Naive B cell (primary cell): ENCODE measurements at regions not wholly inside any gene's neighbourhood (a gene's known extent, or its start where the extent isn't known, plus 50 kb on each side); places are given as distances from the start of the nearest gene placed in this dataset.

Experiments used
- ATAC-seq, 2 donors: fragments of 150-1000 bp; cut with Tn5 transposase; 2 replicates each; pipeline ENCODE4 v1.10.0; 2021; ENCODE audit warnings: low read depth in 2 of 2, mild to moderate bottlenecking in 2 of 2, moderate library complexity in 2 of 2
- DNase-seq: peaks from one replicate; pipeline ENCODE4 v3.0.0; 2022
- H3K27ac Mint-ChIP-seq, 6 donors: one replicate each; pipeline ENCODE4 v1.8.0; 2020 to 2022; ENCODE audit warnings: mild to moderate bottlenecking in 6 of 6, mixed read lengths in 6 of 6, moderate library complexity in 5 of 6, inconsistent platforms in 2 of 6
- H3K27me3 Mint-ChIP-seq, 3 donors: one replicate each; pipeline ENCODE4 v1.8.0; 2021 to 2022; ENCODE audit warnings: mixed read lengths in 3 of 3, mild to moderate bottlenecking in 1 of 3
- H3K36me3 Mint-ChIP-seq, 2 donors: one replicate each; pipeline ENCODE4 v1.8.0; 2020 to 2022; ENCODE audit warnings: mixed read lengths in 2 of 2, inconsistent platforms in 1 of 2, mild to moderate bottlenecking in 1 of 2
- H3K4me1 Mint-ChIP-seq, 3 donors: one replicate each; pipeline ENCODE4 v1.8.0; 2020 to 2022; ENCODE audit warnings: mixed read lengths in 3 of 3, inconsistent platforms in 1 of 3, mild to moderate bottlenecking in 1 of 3, moderate library complexity in 1 of 3
- H3K4me3 Mint-ChIP-seq, 8 donors: one replicate each; pipeline ENCODE4 v1.8.0; 2020 to 2022; ENCODE audit warnings: mild to moderate bottlenecking in 8 of 8, mixed read lengths in 8 of 8, moderate library complexity in 8 of 8, inconsistent platforms in 2 of 8
- H3K9me3 Mint-ChIP-seq, 7 donors: one replicate each; pipeline ENCODE4 v1.8.0; 2020 to 2022; ENCODE audit warnings: mixed read lengths in 7 of 7, mild to moderate bottlenecking in 5 of 7, inconsistent platforms in 2 of 7, moderate library complexity in 1 of 7

GRCh38 chr5:135660826-135661575 lies 82.2 kb upstream of the CXCL14 start:
- Mint-ChIP-seq H3K9me3 (peaks cover 8 to 23% (median 16%) of the 10 kb centered on the region in 7 donors), H3K4me3 (no peak overlapping the region)
- no peak for ATAC-seq

GRCh38 chr5:135657536-135658305 lies 78.9 kb upstream of the CXCL14 start:
- Mint-ChIP-seq H3K27me3 (peaks cover 3 to 9% (median 6%) of the 10 kb centered on the region in 3 donors), H3K27ac (no peak overlapping the region), H3K9me3 (peaks cover 8 to 25% (median 16%) of the 10 kb centered on the region in 7 donors), H3K36me3 (peaks cover 0 to 7% of the 10 kb centered on the region in 2 donors), H3K4me1 (no peaks in the 10 kb centered on the region), H3K4me3 (no peak overlapping the region)
- no peak for ATAC-seq
- DNase-seq, result no peak

More at GRCh38 chr5:135660826-135661575, 82.2 kb upstream of the CXCL14 start:
- no peak for DNase-seq
- H3K27me3 Mint-ChIP-seq, result peaks cover 5 to 9% (median 6%) of the 10 kb centered on the region in 3 donors
- peaks cover 0 to 7% of the 10 kb centered on the region in 2 donors for H3K36me3 Mint-ChIP-seq
- H3K4me1 Mint-ChIP-seq, result no peaks in the 10 kb centered on the region
- no peak overlapping the region for H3K27ac Mint-ChIP-seq

- H3K9me3 Mint-ChIP-seq, result peaks cover 8 to 25% (median 16%) of the 10 kb centered on the region in 7 donors
- no peak overlapping the region for H3K4me3 Mint-ChIP-seq
- DNase-seq (no peak), ATAC-seq (no peak)
- no peaks in the 10 kb centered on the region for H3K4me1 Mint-ChIP-seq
- H3K27ac Mint-ChIP-seq, result no peak overlapping the region
- peaks cover 0 to 5% (median 5%) of the 10 kb centered on the region in 3 donors for H3K27me3 Mint-ChIP-seq
- peaks cover 0 to 7% of the 10 kb centered on the region in 2 donors for H3K36me3 Mint-ChIP-seq
Observed at GRCh38 chr5:135655468-135655815, 76.7 kb upstream of the CXCL14 start.

- no peak overlapping the region for H3K4me3 Mint-ChIP-seq
- peaks cover 0 to 7% of the 10 kb centered on the region in 2 donors for H3K36me3 Mint-ChIP-seq
- no peak overlapping the region for H3K27ac Mint-ChIP-seq
- H3K27me3 Mint-ChIP-seq, result peaks cover 0 to 5% (median 5%) of the 10 kb centered on the region in 3 donors
- H3K9me3 Mint-ChIP-seq, result peaks cover 5 to 20% (median 13%) of the 10 kb centered on the region in 7 donors
- ATAC-seq, result no peak
- no peak for DNase-seq
- no peaks in the 10 kb centered on the region for H3K4me1 Mint-ChIP-seq
Observed at GRCh38 chr5:135654761-135655467, 76.1 kb upstream of the CXCL14 start.

GRCh38 chr5:135651156-135651555 lies 72.4 kb upstream of the CXCL14 start:
- no peaks in the 10 kb centered on the region for H3K36me3 Mint-ChIP-seq
- ATAC-seq (no peak), DNase-seq (no peak)
- no peaks in the 10 kb centered on the region for H3K4me1 Mint-ChIP-seq
- peaks cover 0 to 10% (median 5%) of the 10 kb centered on the region in 3 donors for H3K27me3 Mint-ChIP-seq
- H3K27ac Mint-ChIP-seq, result no peak overlapping the region
- H3K9me3 Mint-ChIP-seq, result peaks cover 0 to 7% (median 0%) of the 10 kb centered on the region in 7 donors
- peak overlapping the region in 1 of 8 donors; percentile 44 for H3K4me3 Mint-ChIP-seq

GRCh38 chr5:135650081-135650480 lies 71.3 kb upstream of the CXCL14 start:
- DNase-seq, result no peak
- ATAC-seq, result no peak
- Mint-ChIP-seq H3K4me1 (no peaks in the 10 kb centered on the region), H3K36me3 (no peaks in the 10 kb centered on the region), H3K4me3 (no peak overlapping the region), H3K9me3 (peaks cover 0 to 7% (median 0%) of the 10 kb centered on the region in 7 donors), H3K27me3 (peaks cover 0 to 10% (median 5%) of the 10 kb centered on the region in 3 donors), H3K27ac (no peak overlapping the region)

- DNase-seq (no peak), ATAC-seq (no peak)
- H3K9me3 Mint-ChIP-seq, result peaks cover 0 to 7% (median 0%) of the 10 kb centered on the region in 7 donors
- no peaks in the 10 kb centered on the region for H3K4me1 Mint-ChIP-seq
- H3K36me3 Mint-ChIP-seq, result no peaks in the 10 kb centered on the region
- no peak overlapping the region for H3K27ac Mint-ChIP-seq
- no peak overlapping the region for H3K4me3 Mint-ChIP-seq
- peaks cover 0 to 10% (median 5%) of the 10 kb centered on the region in 3 donors for H3K27me3 Mint-ChIP-seq
Observed at GRCh38 chr5:135649435-135649834, 70.6 kb upstream of the CXCL14 start.

- Mint-ChIP-seq H3K27ac (no peak overlapping the region), H3K4me3 (no peak overlapping the region), H3K36me3 (no peaks in the 10 kb centered on the region), H3K27me3 (peaks cover 0 to 6% (median 0%) of the 10 kb centered on the region in 3 donors), H3K4me1 (no peaks in the 10 kb centered on the region), H3K9me3 (peaks cover 0 to 5% (median 0%) of the 10 kb centered on the region in 7 donors)
- DNase-seq, result no peak
- no peak for ATAC-seq
Observed at GRCh38 chr5:135648116-135648515, 69.3 kb upstream of the CXCL14 start.

GRCh38 chr5:135645336-135646180 lies 66.8 kb upstream of the CXCL14 start:
- no peaks in the 10 kb centered on the region for H3K4me1 Mint-ChIP-seq
- H3K4me3 Mint-ChIP-seq, result no peak overlapping the region
- no peaks in the 10 kb centered on the region for H3K36me3 Mint-ChIP-seq
- H3K9me3 Mint-ChIP-seq, result no peaks in the 10 kb centered on the region
- ATAC-seq (no peak), DNase-seq (no peak)
- H3K27ac Mint-ChIP-seq, result no peak overlapping the region
- H3K27me3 Mint-ChIP-seq, result peaks cover 0 to 5% (median 0%) of the 10 kb centered on the region in 3 donors

GRCh38 chr5:135644816-135645215 lies 66.0 kb upstream of the CXCL14 start:
- Mint-ChIP-seq H3K4me1 (no peaks in the 10 kb centered on the region), H3K9me3 (no peaks in the 10 kb centered on the region), H3K36me3 (no peaks in the 10 kb centered on the region), H3K27me3 (peaks cover 5 to 6% (median 5%) of the 10 kb centered on the region in 3 donors), H3K27ac (no peak overlapping the region), H3K4me3 (no peak overlapping the region)
- DNase-seq (no peak), ATAC-seq (no peak)

GRCh38 chr5:135643881-135644766 lies 65.3 kb upstream of the CXCL14 start:
- H3K4me1 Mint-ChIP-seq, result no peaks in the 10 kb centered on the region
- ATAC-seq, result no peak

GRCh38 chr5:135642934-135643333 lies 64.1 kb upstream of the CXCL14 start:
- Mint-ChIP-seq H3K27me3 (peaks cover 8 to 14% (median 13%) of the 10 kb centered on the region in 3 donors), H3K27ac (no peak overlapping the region), H3K4me1 (no peaks in the 10 kb centered on the region), H3K9me3 (no peaks in the 10 kb centered on the region), H3K36me3 (no peaks in the 10 kb centered on the region), H3K4me3 (no peak overlapping the region)
- no peak for DNase-seq
- no peak for ATAC-seq

More at GRCh38 chr5:135643881-135644766, 65.3 kb upstream of the CXCL14 start:
- Mint-ChIP-seq H3K4me3 (no peak overlapping the region), H3K9me3 (no peaks in the 10 kb centered on the region), H3K36me3 (no peaks in the 10 kb centered on the region), H3K27ac (no peak overlapping the region), H3K27me3 (peaks cover 3 to 13% (median 12%) of the 10 kb centered on the region in 3 donors)
- DNase-seq, result no peak
